ENCODE measurements at regions not wholly inside any gene's neighbourhood (a gene's known extent, or its start where the extent isn't known, plus 50 kb on each side); places are given as distances from the start of the nearest gene placed in this dataset.

- Histone ChIP-seq H3K27ac (no peak overlapping the region), H3K4me1 (peaks cover 5% of the 10 kb centered on the region), H3K27me3 (ENCODE audit: low read depth) (peaks cover 43% of the 10 kb centered on the region), H3K4me3 (no peak overlapping the region), H3K36me3 (no peaks in the 10 kb centered on the region), H3K9me3 (no peaks in the 10 kb centered on the region)
- ATAC-seq (no peak), DNase-seq (no peak)
- no peak for TF ChIP-seq CTCF (IDR thresholded peaks at IDR 0.05)
- intact Hi-C loops (cut with DNase I), result no loop called here
Measured at GRCh38 chr1:58248791-58249190, 297.7 kb downstream of the OMA1 start.

GRCh38 chr1:58248072-58248471 is 298.5 kb downstream of the OMA1 start:
- no peak for DNase-seq
- Histone ChIP-seq H3K27me3 (ENCODE audit: low read depth) (peaks cover 43% of the 10 kb centered on the region), H3K9me3 (no peaks in the 10 kb centered on the region), H3K27ac (no peak overlapping the region), H3K4me1 (peaks cover 5% of the 10 kb centered on the region), H3K4me3 (no peak overlapping the region), H3K36me3 (no peaks in the 10 kb centered on the region)
- intact Hi-C loops (cut with DNase I), result no loop called here
- TF ChIP-seq CTCF (IDR thresholded peaks at IDR 0.05), result no peak
- ATAC-seq, result no peak

GRCh38 chr1:58246549-58246948 is 300.0 kb downstream of the OMA1 start:
- ATAC-seq (no peak), DNase-seq (no peak)
- H3K27me3 ChIP-seq (ENCODE audit: low read depth), result peaks cover 43% of the 10 kb centered on the region
- no peaks in the 10 kb centered on the region for H3K9me3 ChIP-seq
- no peak overlapping the region for H3K4me3 ChIP-seq
- H3K36me3 ChIP-seq, result no peaks in the 10 kb centered on the region
- H3K27ac ChIP-seq, result no peak overlapping the region
- TF ChIP-seq CTCF (IDR thresholded peaks at IDR 0.05), result no peak
- H3K4me1 ChIP-seq, result peaks cover 5% of the 10 kb centered on the region
- intact Hi-C loops (cut with DNase I), result no loop called here

- intact Hi-C loops (cut with DNase I), result no loop called here
- H3K9me3 ChIP-seq, result no peaks in the 10 kb centered on the region
- H3K27me3 ChIP-seq (ENCODE audit: low read depth), result peaks cover 32% of the 10 kb centered on the region
- DNase-seq, result no peak
- no peak overlapping the region for H3K4me3 ChIP-seq
- peaks cover 5% of the 10 kb centered on the region for H3K4me1 ChIP-seq
- no peaks in the 10 kb centered on the region for H3K36me3 ChIP-seq
- no peak overlapping the region for H3K27ac ChIP-seq
- ATAC-seq, result no peak
- TF ChIP-seq CTCF (IDR thresholded peaks at IDR 0.05), result no peak
Measured at GRCh38 chr1:58244872-58245271, 301.7 kb downstream of the OMA1 start.

- intact Hi-C loops (cut with DNase I), result no loop called here
- Histone ChIP-seq H3K36me3 (no peaks in the 10 kb centered on the region), H3K4me1 (no peaks in the 10 kb centered on the region), H3K27me3 (ENCODE audit: low read depth) (no peaks in the 10 kb centered on the region), H3K27ac (no peak overlapping the region), H3K9me3 (no peaks in the 10 kb centered on the region), H3K4me3 (no peak overlapping the region)
- TF ChIP-seq CTCF (IDR thresholded peaks at IDR 0.05), result no peak
- ATAC-seq (no peak), DNase-seq (no peak)
Measured at GRCh38 chr1:58238846-58239245, 307.7 kb downstream of the OMA1 start.

DNA sequence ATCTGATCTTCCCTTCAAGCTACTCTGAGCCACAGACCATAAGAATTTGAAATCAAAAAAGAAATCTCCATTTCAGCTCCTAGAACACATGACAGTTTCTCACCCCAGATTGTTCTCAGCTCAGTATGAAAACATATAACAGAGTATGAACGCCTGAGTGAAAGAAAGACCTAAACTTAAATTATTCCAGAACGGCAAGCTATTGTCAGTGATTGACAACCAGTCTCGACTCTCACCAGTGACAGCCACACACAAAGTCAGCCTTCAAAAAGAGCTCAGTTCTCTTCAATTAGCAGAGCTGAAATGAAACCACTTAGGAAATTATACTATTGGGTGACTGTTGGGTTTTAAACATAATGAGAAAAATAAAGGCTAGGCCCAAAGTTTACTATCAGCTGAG is 312.8 kb downstream of the OMA1 start:
- Histone ChIP-seq H3K27ac (no peak overlapping the region), H3K4me1 (no peaks in the 10 kb centered on the region), H3K4me3 (no peak overlapping the region), H3K36me3 (no peaks in the 10 kb centered on the region), H3K27me3 (ENCODE audit: low read depth) (no peaks in the 10 kb centered on the region), H3K9me3 (no peaks in the 10 kb centered on the region)
- TF ChIP-seq CTCF (IDR thresholded peaks at IDR 0.05), result no peak
- intact Hi-C loops (cut with DNase I), result no loop called here
- no peak for ATAC-seq
- DNase-seq, result no peak
